IgD-negative memory B cell (primary cell): ENCODE measurements at regions not wholly inside any gene's neighbourhood (a gene's known extent, or its start where the extent isn't known, plus 50 kb on each side); places are given as distances from the start of the nearest gene placed in this dataset.

Experiments
- H3K27ac Mint-ChIP-seq, 3 donors: one replicate each; pipeline ENCODE4 v1.8.0; 2020 to 2022; ENCODE audit warnings: mild to moderate bottlenecking in 3 of 3, mixed read lengths in 3 of 3, moderate library complexity in 1 of 3
- H3K27me3 Mint-ChIP-seq: one replicate; pipeline ENCODE4 v1.8.0; 2021; ENCODE audit warnings: mixed read lengths
- H3K36me3 Mint-ChIP-seq: one replicate; pipeline ENCODE4 v1.8.0; 2020; ENCODE audit warnings: mild to moderate bottlenecking, mixed read lengths
- H3K4me1 Mint-ChIP-seq, 3 donors: one replicate each; pipeline ENCODE4 v1.8.0; 2020 to 2022; ENCODE audit warnings: mixed read lengths in 3 of 3, mild to moderate bottlenecking in 1 of 3
- H3K4me3 Mint-ChIP-seq, 4 donors: one replicate each; pipeline ENCODE4 v1.8.0; 2020 to 2022; ENCODE audit warnings: mild to moderate bottlenecking in 4 of 4, mixed read lengths in 4 of 4, moderate library complexity in 3 of 4
- H3K9me3 Mint-ChIP-seq, 3 donors: one replicate each; pipeline ENCODE4 v1.8.0; 2020 to 2021; ENCODE audit warnings: mixed read lengths in 3 of 3, mild to moderate bottlenecking in 1 of 3

GRCh38 chr18:41216341-41217003 is 738.6 kb upstream of the PIK3C3 start:
- H3K36me3 Mint-ChIP-seq, result no peaks in the 10 kb centered on the region
- peaks cover 0 to 7% (median 0%) of the 10 kb centered on the region in 3 donors for H3K9me3 Mint-ChIP-seq
- H3K27me3 Mint-ChIP-seq, result no peaks in the 10 kb centered on the region
- no peaks in the 10 kb centered on the region for H3K4me1 Mint-ChIP-seq
- H3K4me3 Mint-ChIP-seq, result no peak overlapping the region
- no peak overlapping the region for H3K27ac Mint-ChIP-seq

- no peaks in the 10 kb centered on the region for H3K4me1 Mint-ChIP-seq
- no peaks in the 10 kb centered on the region for H3K27me3 Mint-ChIP-seq
- no peaks in the 10 kb centered on the region for H3K36me3 Mint-ChIP-seq
- H3K4me3 Mint-ChIP-seq, result no peak overlapping the region
- peaks cover 0 to 19% (median 0%) of the 10 kb centered on the region in 3 donors for H3K9me3 Mint-ChIP-seq
- no peak overlapping the region for H3K27ac Mint-ChIP-seq
Observed at GRCh38 chr18:41207706-41208105, 747.3 kb upstream of the PIK3C3 start.

- Mint-ChIP-seq H3K27me3 (no peaks in the 10 kb centered on the region), H3K4me1 (no peaks in the 10 kb centered on the region), H3K36me3 (no peaks in the 10 kb centered on the region), H3K9me3 (peaks cover 0 to 17% (median 0%) of the 10 kb centered on the region in 3 donors), H3K4me3 (no peak overlapping the region), H3K27ac (no peak overlapping the region)
Observed at GRCh38 chr18:41206341-41206830, 748.6 kb upstream of the PIK3C3 start.

GRCh38 chr18:41199212-41199611 is 755.8 kb upstream of the PIK3C3 start:
- Mint-ChIP-seq H3K4me3 (no peak overlapping the region), H3K9me3 (peaks cover 4 to 9% (median 5%) of the 10 kb centered on the region in 3 donors), H3K36me3 (no peaks in the 10 kb centered on the region), H3K4me1 (no peaks in the 10 kb centered on the region), H3K27ac (no peak overlapping the region), H3K27me3 (no peaks in the 10 kb centered on the region)

GRCh38 chr18:41197967-41198366 is 757.1 kb upstream of the PIK3C3 start:
- H3K27me3 Mint-ChIP-seq, result no peaks in the 10 kb centered on the region
- H3K4me1 Mint-ChIP-seq, result no peaks in the 10 kb centered on the region
- no peak overlapping the region for H3K27ac Mint-ChIP-seq
- H3K9me3 Mint-ChIP-seq, result peaks cover 5 to 18% (median 5%) of the 10 kb centered on the region in 3 donors
- H3K4me3 Mint-ChIP-seq, result no peak overlapping the region
- no peaks in the 10 kb centered on the region for H3K36me3 Mint-ChIP-seq

- H3K27me3 Mint-ChIP-seq, result no peaks in the 10 kb centered on the region
Observed at GRCh38 chr18:41170346-41170745, 784.7 kb upstream of the PIK3C3 start.

GRCh38 chr18:41165625-41166024 is 789.4 kb upstream of the PIK3C3 start:
- H3K36me3 Mint-ChIP-seq, result no peaks in the 10 kb centered on the region
- H3K27me3 Mint-ChIP-seq, result no peaks in the 10 kb centered on the region
- no peak overlapping the region for H3K27ac Mint-ChIP-seq
- H3K4me3 Mint-ChIP-seq, result no peak overlapping the region
- peaks cover 3 to 28% (median 4%) of the 10 kb centered on the region in 3 donors for H3K9me3 Mint-ChIP-seq
- H3K4me1 Mint-ChIP-seq, result no peaks in the 10 kb centered on the region

More at GRCh38 chr18:41170346-41170745, 784.7 kb upstream of the PIK3C3 start:
- Mint-ChIP-seq H3K27ac (no peak overlapping the region), H3K4me1 (no peaks in the 10 kb centered on the region), H3K4me3 (no peak overlapping the region), H3K36me3 (no peaks in the 10 kb centered on the region), H3K9me3 (peaks cover 2 to 12% (median 2%) of the 10 kb centered on the region in 3 donors)

GRCh38 chr18:41162781-41163180 is 792.3 kb upstream of the PIK3C3 start:
- Mint-ChIP-seq H3K4me3 (no peak overlapping the region), H3K27ac (no peak overlapping the region), H3K9me3 (peaks cover 2 to 28% (median 3%) of the 10 kb centered on the region in 3 donors), H3K27me3 (no peaks in the 10 kb centered on the region), H3K4me1 (peaks cover 0 to 2% (median 0%) of the 10 kb centered on the region in 3 donors), H3K36me3 (no peaks in the 10 kb centered on the region)

- H3K27me3 Mint-ChIP-seq, result no peaks in the 10 kb centered on the region
- H3K4me3 Mint-ChIP-seq, result no peak overlapping the region
- no peaks in the 10 kb centered on the region for H3K36me3 Mint-ChIP-seq
- peaks cover 2 to 28% (median 3%) of the 10 kb centered on the region in 3 donors for H3K9me3 Mint-ChIP-seq
- peaks cover 0 to 2% (median 0%) of the 10 kb centered on the region in 3 donors for H3K4me1 Mint-ChIP-seq
- no peak overlapping the region for H3K27ac Mint-ChIP-seq
Observed at GRCh38 chr18:41162191-41162590, 792.8 kb upstream of the PIK3C3 start.

GRCh38 chr18:41155910-41156851 is 798.9 kb upstream of the PIK3C3 start:
- H3K4me3 Mint-ChIP-seq, result no peak overlapping the region
- H3K9me3 Mint-ChIP-seq, result peaks cover 0 to 9% (median 6%) of the 10 kb centered on the region in 3 donors
- H3K4me1 Mint-ChIP-seq, result peaks cover 0 to 2% (median 0%) of the 10 kb centered on the region in 3 donors

GRCh38 chr18:41155025-41155424 is 800.0 kb upstream of the PIK3C3 start:
- H3K27ac Mint-ChIP-seq, result no peak overlapping the region
- H3K4me3 Mint-ChIP-seq, result no peak overlapping the region
- H3K4me1 Mint-ChIP-seq, result peaks cover 0 to 4% (median 0%) of the 10 kb centered on the region in 3 donors
- H3K36me3 Mint-ChIP-seq, result no peaks in the 10 kb centered on the region
- H3K9me3 Mint-ChIP-seq, result peaks cover 0 to 9% (median 6%) of the 10 kb centered on the region in 3 donors
- no peaks in the 10 kb centered on the region for H3K27me3 Mint-ChIP-seq

More at GRCh38 chr18:41155910-41156851, 798.9 kb upstream of the PIK3C3 start:
- Mint-ChIP-seq H3K27me3 (no peaks in the 10 kb centered on the region), H3K36me3 (no peaks in the 10 kb centered on the region), H3K27ac (no peak overlapping the region)

- Mint-ChIP-seq H3K9me3 (peaks cover 3 to 9% (median 6%) of the 10 kb centered on the region in 3 donors), H3K4me3 (no peak overlapping the region), H3K36me3 (no peaks in the 10 kb centered on the region), H3K27me3 (no peaks in the 10 kb centered on the region), H3K27ac (no peak overlapping the region), H3K4me1 (peaks cover 0 to 2% (median 0%) of the 10 kb centered on the region in 3 donors)
Observed at GRCh38 chr18:41153871-41154270, 801.2 kb upstream of the PIK3C3 start.

GRCh38 chr18:41150316-41150715 is 804.7 kb upstream of the PIK3C3 start:
- peaks cover 0 to 2% (median 0%) of the 10 kb centered on the region in 3 donors for H3K4me1 Mint-ChIP-seq
- H3K4me3 Mint-ChIP-seq, result no peak overlapping the region
- H3K36me3 Mint-ChIP-seq, result no peaks in the 10 kb centered on the region

GRCh38 chr18:41146301-41146700 is 808.7 kb upstream of the PIK3C3 start:
- Mint-ChIP-seq H3K27ac (no peak overlapping the region), H3K36me3 (no peaks in the 10 kb centered on the region), H3K4me3 (no peak overlapping the region), H3K9me3 (peaks cover 4 to 14% (median 7%) of the 10 kb centered on the region in 3 donors), H3K27me3 (no peaks in the 10 kb centered on the region), H3K4me1 (peaks cover 0 to 2% (median 0%) of the 10 kb centered on the region in 3 donors)

More at GRCh38 chr18:41150316-41150715, 804.7 kb upstream of the PIK3C3 start:
- no peak overlapping the region for H3K27ac Mint-ChIP-seq
- peaks cover 3 to 10% (median 8%) of the 10 kb centered on the region in 3 donors for H3K9me3 Mint-ChIP-seq
- H3K27me3 Mint-ChIP-seq, result no peaks in the 10 kb centered on the region

- Mint-ChIP-seq H3K4me3 (no peak overlapping the region), H3K27me3 (no peaks in the 10 kb centered on the region), H3K9me3 (peaks cover 4 to 14% (median 7%) of the 10 kb centered on the region in 3 donors), H3K27ac (no peak overlapping the region), H3K4me1 (no peaks in the 10 kb centered on the region), H3K36me3 (no peaks in the 10 kb centered on the region)
Observed at GRCh38 chr18:41145516-41145915, 809.5 kb upstream of the PIK3C3 start.
